GM23248 (cell line): ENCODE measurements at regions not wholly inside any gene's neighbourhood (a gene's known extent, or its start where the extent isn't known, plus 50 kb on each side); places are given as distances from the start of the nearest gene placed in this dataset.

Source experiments
- DNase-seq: peaks from one replicate; pipeline ENCODE4 v3.0.0-alpha.2; 2015
- H2AFZ ChIP-seq: fragments of 200-600 bp; sonication (generic); 2 replicates; pipeline ENCODE4 v1.6.1; 2016; ENCODE audit warnings: antibody characterized with exemption
- H3F3A ChIP-seq: fragments of 200-600 bp; sonication (generic); 2 replicates; pipeline ENCODE4 v1.6.1; 2016; ENCODE audit warnings: mild to moderate bottlenecking, antibody characterized with exemption, mixed run types; ENCODE audit not compliant: insufficient read depth
- H3K27ac ChIP-seq: fragments of 200-600 bp; sonication (generic); 2 replicates; pipeline ENCODE4 v1.5.1; 2016; ENCODE audit warnings: mild to moderate bottlenecking
- H3K27me3 ChIP-seq: fragments of 200-600 bp; sonication (generic); replicated peaks from 2 replicates; pipeline ENCODE4 v1.6.1; 2016; ENCODE audit warnings: mild to moderate bottlenecking; ENCODE audit not compliant: insufficient read depth
- H3K36me3 ChIP-seq: fragments of 200-600 bp; sonication (generic); 2 replicates; pipeline ENCODE4 v1.6.1; 2016; ENCODE audit warnings: low read depth, mild to moderate bottlenecking
- H3K4me1 ChIP-seq: fragments of 200-600 bp; sonication (generic); 2 replicates; pipeline ENCODE4 v1.6.1; 2016; ENCODE audit warnings: mild to moderate bottlenecking; ENCODE audit not compliant: insufficient read depth
- H3K4me2 ChIP-seq: fragments of 200-600 bp; sonication (generic); one replicate; pipeline ENCODE4 v1.6.1; 2016; ENCODE audit warnings: mild to moderate bottlenecking; ENCODE audit not compliant: unreplicated experiment
- H3K4me3 ChIP-seq: fragments of 200-600 bp; sonication (generic); 2 replicates; pipeline ENCODE4 v1.5.1; 2016; ENCODE audit warnings: mild to moderate bottlenecking
- H3K79me2 ChIP-seq: fragments of 200-600 bp; sonication (generic); 2 replicates; pipeline ENCODE4 v1.6.1; 2016; ENCODE audit warnings: mild to moderate bottlenecking; ENCODE audit not compliant: insufficient read depth
- H3K9ac ChIP-seq: fragments of 200-600 bp; sonication (generic); 2 replicates; pipeline ENCODE4 v1.6.1; 2016; ENCODE audit warnings: mild to moderate bottlenecking
- H3K9me2 ChIP-seq: fragments of 200-600 bp; sonication (generic); 2 replicates; pipeline ENCODE4 v1.6.1; 2016; ENCODE audit warnings: mixed run types, mild to moderate bottlenecking, moderate library complexity; ENCODE audit not compliant: insufficient read depth
- H3K9me3 ChIP-seq: fragments of 200-600 bp; sonication (generic); one replicate; pipeline ENCODE4 v1.6.1; 2017; ENCODE audit warnings: low read depth
- H4K20me1 ChIP-seq: fragments of 200-600 bp; sonication (generic); 2 replicates; pipeline ENCODE4 v1.6.0; 2016; ENCODE audit not compliant: insufficient read depth
- EZH2 ChIP-seq: fragments of 200-600 bp; sonication (generic); IDR thresholded peaks from 2 replicates; pipeline ENCODE4 v1.6.1; 2018; ENCODE audit warnings: antibody characterized with exemption, mild to moderate bottlenecking; ENCODE audit not compliant: insufficient read depth, poor library complexity, severe bottlenecking
- EZH2phosphoT487 ChIP-seq: fragments of 200-600 bp; sonication (generic); IDR thresholded peaks from 2 replicates; pipeline ENCODE4 v1.6.1; 2018; ENCODE audit warnings: antibody characterized with exemption, moderate library complexity, mild to moderate bottlenecking, low read depth; ENCODE audit not compliant: insufficient read depth
- WGBS, 2 experiments: methylation state at CpG; one replicate each; pipeline ENCODE4 v1.1.6; 2015 to 2017; ENCODE audit warnings: low lambda C conversion rate in 2 of 2, low coverage in 1 of 2; ENCODE audit errors: missing lambda C conversion rate in 2 of 2; 5-methylcytosine and 5-hydroxymethylcytosine counted together
- in situ Hi-C: fragments of 300-500 bp; cut with MboI; formaldehyde crosslinking; loops from 2 replicates; pipeline ENCODE4 v1.15.0; 2020

DNA sequence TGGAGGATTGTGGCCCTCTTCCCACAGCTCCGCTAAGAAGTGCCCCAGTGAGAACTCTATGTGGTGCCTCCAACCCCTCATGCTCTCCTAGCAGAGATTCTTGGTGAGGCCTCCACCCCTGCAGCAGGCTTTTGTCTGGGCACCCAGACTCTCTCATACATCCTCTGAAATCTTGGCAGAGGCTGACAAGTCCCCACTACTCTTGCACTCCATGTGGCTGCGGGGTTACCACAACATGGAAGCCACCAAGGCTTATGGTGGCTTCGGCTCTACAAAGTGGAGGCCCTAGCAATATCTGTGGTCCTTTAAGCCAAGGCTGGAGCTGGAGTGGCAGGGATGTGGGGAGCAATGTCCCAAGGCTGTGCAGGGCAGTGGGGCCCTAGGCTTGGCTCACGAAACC lies 255.2 kb downstream of the COX7B2 start:
- no peak overlapping the region for H3K4me3 ChIP-seq
- 15 to 30% methylated on average over 4 of the region's 4 CpGs for WGBS, 2 experiments
- TF ChIP-seq EZH2: no peak
- no peak for TF ChIP-seq EZH2phosphoT487
- H3K9me3 ChIP-seq: no peaks in the 10 kb centered on the region
- H3K79me2 ChIP-seq: no peaks in the 10 kb centered on the region
- in situ Hi-C loops: no loop called here
- H3K9ac ChIP-seq: no peak overlapping the region
- no peaks in the 10 kb centered on the region for H3F3A ChIP-seq
- no peak for DNase-seq
- no peak overlapping the region for H3K27ac ChIP-seq
- no peaks in the 10 kb centered on the region for H3K27me3 ChIP-seq
- H4K20me1 ChIP-seq: no peaks in the 10 kb centered on the region
- H3K4me2 ChIP-seq: no peak overlapping the region
- no peaks in the 10 kb centered on the region for H3K9me2 ChIP-seq
- H3K4me1 ChIP-seq: no peaks in the 10 kb centered on the region
- H3K36me3 ChIP-seq: no peaks in the 10 kb centered on the region
- H2AFZ ChIP-seq: no peak overlapping the region

DNA sequence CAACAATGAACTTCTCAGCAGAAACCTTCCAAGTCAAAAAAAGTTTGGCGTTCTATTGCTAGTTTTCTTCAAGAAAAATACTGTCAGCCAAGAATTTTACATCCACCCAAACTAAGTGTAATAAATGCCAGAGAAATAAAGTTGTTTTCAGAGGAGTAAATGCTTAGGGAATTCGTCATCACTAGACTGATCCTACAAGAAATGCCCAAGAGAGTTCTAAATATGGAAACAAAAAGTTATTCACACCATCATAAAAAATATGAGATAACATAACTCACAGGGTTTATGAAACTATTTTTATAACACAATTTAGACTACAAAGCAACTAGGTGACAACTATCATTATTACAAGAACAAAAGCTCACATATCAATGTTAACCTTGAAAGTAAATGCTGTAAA lies 259.5 kb upstream of the GABRA2 start:
- H3K36me3 ChIP-seq: no peaks in the 10 kb centered on the region
- no peak overlapping the region for H3K27ac ChIP-seq
- no peaks in the 10 kb centered on the region for H3K9me3 ChIP-seq
- no peak for TF ChIP-seq EZH2phosphoT487
- no peak for TF ChIP-seq EZH2
- H2AFZ ChIP-seq: no peak overlapping the region
- 3 to 5% methylated on average over 2 of the region's 2 CpGs for WGBS, 2 experiments
- no peaks in the 10 kb centered on the region for H3K4me1 ChIP-seq
- no peaks in the 10 kb centered on the region for H3K79me2 ChIP-seq
- no peaks in the 10 kb centered on the region for H4K20me1 ChIP-seq
- no peak overlapping the region for H3K4me2 ChIP-seq
- no peaks in the 10 kb centered on the region for H3F3A ChIP-seq
- H3K27me3 ChIP-seq: no peaks in the 10 kb centered on the region
- in situ Hi-C loops: no loop called here
- H3K4me3 ChIP-seq: no peak overlapping the region
- no peaks in the 10 kb centered on the region for H3K9me2 ChIP-seq
- no peak for DNase-seq
- H3K9ac ChIP-seq: no peak overlapping the region

DNA sequence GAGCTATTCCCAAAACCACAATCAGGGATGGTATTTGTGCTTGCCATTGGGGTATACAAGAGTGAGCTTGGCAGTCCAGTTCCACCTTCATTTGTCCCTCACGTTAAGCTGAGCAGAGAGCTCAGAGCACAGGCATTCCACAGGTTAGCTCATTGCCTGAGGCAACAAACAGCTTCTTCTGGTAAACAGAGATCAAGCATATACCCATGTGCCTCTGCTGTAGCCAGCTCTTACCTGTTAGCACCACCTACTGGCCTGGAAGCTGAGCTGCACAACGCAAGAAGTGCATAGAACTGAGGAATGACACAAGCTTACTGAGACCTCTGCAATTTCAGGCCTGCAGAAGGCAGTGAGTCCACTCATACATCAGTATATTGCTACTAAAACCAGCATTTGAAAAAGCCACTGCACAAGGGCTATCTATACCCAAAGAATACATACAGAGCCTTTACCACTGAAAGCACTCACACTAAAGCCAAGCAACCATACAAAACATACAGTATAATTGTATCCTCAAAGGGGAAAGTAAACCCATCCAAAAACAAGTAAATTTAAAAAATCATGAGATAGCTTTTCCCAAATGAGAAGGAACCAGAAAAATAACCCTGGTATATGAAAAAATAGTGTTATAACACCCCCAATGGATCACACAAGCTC lies 258.3 kb upstream of the GABRA2 start:
- H3K9me2 ChIP-seq: no peaks in the 10 kb centered on the region
- H4K20me1 ChIP-seq: no peaks in the 10 kb centered on the region
- H2AFZ ChIP-seq: no peak overlapping the region
- H3K4me1 ChIP-seq: no peaks in the 10 kb centered on the region
- no peak overlapping the region for H3K9ac ChIP-seq
- in situ Hi-C loops: no loop called here
- H3K4me3 ChIP-seq: no peak overlapping the region
- H3K27me3 ChIP-seq: no peaks in the 10 kb centered on the region
- H3K27ac ChIP-seq: no peak overlapping the region
- no peaks in the 10 kb centered on the region for H3K9me3 ChIP-seq
- no peaks in the 10 kb centered on the region for H3K79me2 ChIP-seq
- 17 to 28% methylated on average over 2 of the region's 2 CpGs for WGBS, 2 experiments
- H3K36me3 ChIP-seq: no peaks in the 10 kb centered on the region
- H3K4me2 ChIP-seq: no peak overlapping the region
- TF ChIP-seq EZH2: no peak
- no peak for TF ChIP-seq EZH2phosphoT487
- DNase-seq: peak; percentile 13
- no peaks in the 10 kb centered on the region for H3F3A ChIP-seq

DNA sequence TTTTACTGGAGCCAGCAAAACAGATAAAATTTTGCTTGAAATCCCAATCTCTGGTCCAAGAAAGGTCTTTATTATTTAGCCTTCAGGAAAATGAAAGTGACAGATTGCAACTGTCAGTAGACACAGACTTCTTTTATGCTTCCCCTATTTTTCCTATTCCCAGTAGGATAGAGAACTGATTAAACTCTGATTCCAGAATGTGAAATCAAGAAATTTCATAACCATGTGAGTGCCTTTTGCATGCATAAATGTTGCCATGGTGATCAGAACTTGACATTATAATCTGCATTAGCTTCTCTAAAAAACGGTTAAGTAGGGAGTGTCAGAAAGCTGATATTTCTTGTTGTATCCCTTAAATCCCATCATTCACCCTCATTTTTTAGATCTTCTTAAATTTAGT lies 255.2 kb upstream of the GABRA2 start:
- no peak for TF ChIP-seq EZH2phosphoT487
- no peak for TF ChIP-seq EZH2
- no peaks in the 10 kb centered on the region for H3K9me3 ChIP-seq
- no peak overlapping the region for H2AFZ ChIP-seq
- no peaks in the 10 kb centered on the region for H4K20me1 ChIP-seq
- no peaks in the 10 kb centered on the region for H3K36me3 ChIP-seq
- H3K4me3 ChIP-seq: no peak overlapping the region
- no peak overlapping the region for H3K4me2 ChIP-seq
- DNase-seq: no peak
- H3K9me2 ChIP-seq: no peaks in the 10 kb centered on the region
- 17 to 23% methylated on average over 1 of the region's 1 CpG for WGBS, 2 experiments
- no peak overlapping the region for H3K9ac ChIP-seq
- no peaks in the 10 kb centered on the region for H3K4me1 ChIP-seq
- no peaks in the 10 kb centered on the region for H3F3A ChIP-seq
- in situ Hi-C loops: no loop called here
- no peaks in the 10 kb centered on the region for H3K27me3 ChIP-seq
- H3K79me2 ChIP-seq: no peaks in the 10 kb centered on the region
- no peak overlapping the region for H3K27ac ChIP-seq
